Spleen (tissue), 11 donors: ENCODE measurements at regions not wholly inside any gene's neighbourhood (a gene's known extent, or its start where the extent isn't known, plus 50 kb on each side); places are given as distances from the start of the nearest gene placed in this dataset.

Experiments
- DNase-seq: peaks from one replicate; pipeline ENCODE4 v3.0.0-alpha.2; 2020
- H3K27ac ChIP-seq, 8 donors: fragments of 200-600 bp; sonication (generic) in 7 of 8; 1 replicate in 4 of 8; 2 replicates in 4 of 8; pipeline versions ENCODE4 v1.5.0 to v1.8.0; 2016 to 2021; ENCODE audit warnings: inconsistent platforms in 4 of 8, mild to moderate bottlenecking in 4 of 8, moderate library complexity in 1 of 8
- H3K27me3 ChIP-seq, 7 donors: fragments of 200-600 bp; sonication (generic) in 6 of 7; replicated peaks in 1 of 7; 1 replicate in 4 of 7; 2 replicates in 3 of 7; pipeline versions ENCODE4 v1.5.0 to v1.8.0; 2016 to 2021; ENCODE audit warnings: inconsistent platforms in 3 of 7, mild to moderate bottlenecking in 1 of 7
- H3K36me3 ChIP-seq, 6 donors: fragments of 200-600 bp; sonication (generic) in 5 of 6; 1 replicate in 4 of 6; 2 replicates in 2 of 6; pipeline versions ENCODE4 v1.5.0 to v1.8.0; 2016 to 2021; ENCODE audit warnings: inconsistent platforms in 2 of 6
- H3K4me1 ChIP-seq, 6 donors: fragments of 200-600 bp; sonication (generic) in 5 of 6; 1 replicate in 3 of 6; 2 replicates in 3 of 6; pipeline versions ENCODE4 v1.5.0 to v1.8.0; 2016 to 2021; ENCODE audit warnings: inconsistent platforms in 3 of 6
- H3K4me3 ChIP-seq, 8 donors: fragments of 200-600 bp; sonication (generic) in 7 of 8; 1 replicate in 4 of 8; 2 replicates in 4 of 8; pipeline versions ENCODE4 v1.5.0 to v1.8.0; 2016 to 2021; ENCODE audit warnings: inconsistent platforms in 4 of 8, mild to moderate bottlenecking in 4 of 8, moderate library complexity in 2 of 8
- H3K9me3 ChIP-seq, 8 donors: fragments of 200-600 bp; sonication (generic) in 7 of 8; 1 replicate in 4 of 8; 2 replicates in 4 of 8; pipeline versions ENCODE4 v1.5.0 to v1.8.0; 2016 to 2021; ENCODE audit warnings: inconsistent platforms in 4 of 8
- CTCF ChIP-seq, 11 experiments: fragments of 200-600 bp in 7 of 11; fragments of 450-650 bp in 4 of 11; sonication (generic) in 4 of 11; IDR thresholded peaks in 8 of 11; conservative IDR thresholded peaks in 3 of 11; 1 replicate in 7 of 11; 2 replicates in 4 of 11; pipeline versions ENCODE4 v1.4.0 to v1.8.0; 2016 to 2021; ENCODE audit warnings: antibody characterized with exemption in 11 of 11, inconsistent platforms in 4 of 11, mild to moderate bottlenecking in 1 of 11
- POLR2A ChIP-seq, 3 donors: fragments of 450-650 bp; IDR thresholded peaks; one replicate each; pipeline ENCODE4 v1.5.1; 2017; ENCODE audit warnings: antibody characterized with exemption in 3 of 3, mild to moderate bottlenecking in 1 of 3
- POLR2AphosphoS5 ChIP-seq, 3 donors: sonication (generic); formaldehyde crosslinking; IDR thresholded peaks; one replicate each; pipeline ENCODE4 v1.5.1; 2017; ENCODE audit warnings: antibody characterized with exemption in 3 of 3
- WGBS, 5 donors: extraction: QIAGEN DNeasy Blood & Tissue Kit in 3 of 5; methylation state at CpG; one replicate each; pipeline versions ENCODE4 v1.1.5 to v1.1.7; 2013 to 2018; 5-methylcytosine and 5-hydroxymethylcytosine counted together
- intact Hi-C: fragments of 100-400 bp; cut with DNase I; formaldehyde crosslinking; loops from one replicate; pipeline ENCODE4 v1.15.0; 2023; ENCODE audit warnings: low total_unique reads
- donor health status: healthy with polysubstance abuse.
- donor health status: DM: no; HTN: no; CAD: no; lungs with moderate emphysema.
- donor health status: DM: no; HTN: no; CAD: no.
- donor health status: Bipolar disorder and iron deficiency.
- donor health status: healthy.
- donor health status: DM: no; HTN: no; CAD: no.
- donor health status: DM: yes; HTN: yes; CAD: no.

- Histone ChIP-seq H3K4me3 (no peak overlapping the region), H3K27me3 (no peaks in the 10 kb centered on the region), H3K4me1 (no peaks in the 10 kb centered on the region), H3K36me3 (no peaks in the 10 kb centered on the region), H3K27ac (no peak overlapping the region), H3K9me3 (peaks cover 0 to 20% (median 8%) of the 10 kb centered on the region in 8 donors)
- DNase-seq, result no peak
- TF ChIP-seq CTCF (IDR thresholded peaks at IDR 0.05 in 8 of 11, conservative IDR thresholded peaks at IDR 0.05 in 3 of 11) (no peak), POLR2A (IDR thresholded peaks at IDR 0.05) (no peak), POLR2AphosphoS5 (IDR thresholded peaks at IDR 0.05) (no peak)
- 61 to 71% (median 70%) methylated on average over 3 of the region's 3 CpGs for WGBS, 5 donors
- intact Hi-C loops, result no loop called here
These were observed 283.0 kb downstream of the HTR1B start for GRCh38 chr6:77180326-77180725.

DNA sequence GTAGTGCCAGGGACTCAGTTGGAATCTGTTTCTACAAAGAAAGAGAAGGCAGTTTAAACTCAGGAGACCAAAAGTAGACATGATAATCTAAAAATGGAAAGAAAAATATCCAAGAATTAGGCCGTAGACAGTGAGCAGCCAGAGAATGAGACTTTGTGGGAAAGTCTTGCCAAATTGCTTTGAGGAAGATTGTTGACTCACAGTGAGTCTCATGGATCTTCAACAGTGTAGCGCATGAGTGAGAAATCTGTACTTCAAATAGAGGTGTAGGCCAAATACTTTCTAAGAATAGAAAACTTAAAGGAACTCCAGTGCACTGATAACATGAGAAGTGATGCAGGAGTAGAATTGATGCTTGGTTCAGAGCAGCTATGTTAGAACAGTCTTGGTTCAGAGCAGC, 284.5 kb downstream of the HTR1B start:
- WGBS, 5 donors, result 70 to 84% (median 80%) methylated on average over 2 of the region's 2 CpGs

DNA sequence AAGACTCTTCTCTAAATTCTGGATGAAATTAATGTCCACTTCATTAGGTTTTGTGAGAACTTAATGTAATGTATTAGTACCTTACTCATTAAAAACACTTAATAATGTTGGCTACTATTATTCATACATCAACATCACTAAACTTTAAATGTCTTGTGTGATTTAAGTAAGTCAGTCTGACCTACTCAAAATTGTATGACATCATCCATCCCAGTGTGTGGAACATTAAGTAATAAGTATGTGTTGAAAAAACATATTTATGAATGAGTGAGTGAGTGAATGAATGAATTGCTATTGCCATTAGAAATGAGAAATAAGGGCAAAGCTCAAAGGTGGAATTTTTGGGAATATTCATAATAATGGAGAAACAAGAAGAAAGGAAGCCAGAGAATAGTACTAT, 285.8 kb downstream of the HTR1B start:
- Histone ChIP-seq H3K27me3 (no peaks in the 10 kb centered on the region), H3K4me3 (no peak overlapping the region), H3K4me1 (no peaks in the 10 kb centered on the region), H3K27ac (no peak overlapping the region), H3K9me3 (peaks cover 0 to 29% (median 5%) of the 10 kb centered on the region in 8 donors), H3K36me3 (no peaks in the 10 kb centered on the region)
- no peak for DNase-seq
- intact Hi-C loops, result no loop called here
- TF ChIP-seq CTCF (IDR thresholded peaks at IDR 0.05 in 8 of 11, conservative IDR thresholded peaks at IDR 0.05 in 3 of 11) (no peak), POLR2A (IDR thresholded peaks at IDR 0.05) (no peak), POLR2AphosphoS5 (IDR thresholded peaks at IDR 0.05) (no peak)

More for the DNA sequence above, 284.5 kb downstream of the HTR1B start:
- H3K4me1 ChIP-seq, result no peaks in the 10 kb centered on the region
- no peak for TF ChIP-seq CTCF (IDR thresholded peaks at IDR 0.05 in 8 of 11, conservative IDR thresholded peaks at IDR 0.05 in 3 of 11)
- TF ChIP-seq POLR2AphosphoS5 (IDR thresholded peaks at IDR 0.05), result no peak
- no peak for TF ChIP-seq POLR2A (IDR thresholded peaks at IDR 0.05)
- intact Hi-C loops, result no loop called here
- peaks cover 0 to 17% (median 3%) of the 10 kb centered on the region in 8 donors for H3K9me3 ChIP-seq
- H3K27me3 ChIP-seq, result no peaks in the 10 kb centered on the region
- no peak overlapping the region for H3K27ac ChIP-seq
- no peak for DNase-seq
- H3K4me3 ChIP-seq, result no peak overlapping the region
- H3K36me3 ChIP-seq, result no peaks in the 10 kb centered on the region

DNA sequence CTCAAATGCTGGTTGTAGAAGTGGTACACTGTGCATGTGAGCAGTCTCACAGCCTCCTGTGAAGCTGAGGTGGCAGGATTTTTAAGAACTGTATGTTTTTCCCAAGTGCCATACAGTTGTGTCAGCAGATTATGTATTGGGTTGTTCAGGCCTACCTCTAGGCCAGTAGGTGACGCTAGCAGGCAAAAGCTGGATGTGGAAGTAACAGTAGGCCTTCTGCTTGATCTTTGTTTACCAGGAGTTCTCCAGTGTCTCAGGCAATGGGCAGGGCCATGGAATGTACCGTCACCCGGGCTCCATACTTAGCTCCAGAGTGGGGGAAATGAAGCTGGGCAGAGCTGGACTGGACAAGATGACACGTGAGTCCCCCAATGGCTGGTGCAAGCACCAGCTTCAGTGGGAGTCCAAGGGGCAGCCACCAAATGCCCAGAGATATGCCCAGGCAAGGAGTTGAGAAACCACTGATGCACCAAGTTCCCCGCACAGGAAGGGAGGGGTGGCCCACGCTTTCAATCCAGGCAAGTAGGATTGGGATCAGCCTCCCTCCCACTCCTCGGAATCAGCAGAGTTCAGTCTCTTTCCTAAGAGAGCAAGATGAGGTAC, 289.7 kb downstream of the HTR1B start:
- no peak for DNase-seq
- WGBS, 5 donors, result 69 to 85% (median 76%) methylated on average over 4 to 7 of the region's 7 CpGs
- TF ChIP-seq CTCF (IDR thresholded peaks at IDR 0.05 in 8 of 11, conservative IDR thresholded peaks at IDR 0.05 in 3 of 11) (no peak), POLR2A (IDR thresholded peaks at IDR 0.05) (no peak), POLR2AphosphoS5 (IDR thresholded peaks at IDR 0.05) (no peak)
- Histone ChIP-seq H3K9me3 (peaks cover 0 to 43% (median 8%) of the 10 kb centered on the region in 8 donors), H3K27me3 (no peaks in the 10 kb centered on the region), H3K27ac (no peak overlapping the region), H3K4me3 (no peak overlapping the region), H3K36me3 (no peaks in the 10 kb centered on the region), H3K4me1 (no peaks in the 10 kb centered on the region)
- intact Hi-C loops, result no loop called here
